ENCODE measurements at regions not wholly inside any gene's neighbourhood (a gene's known extent, or its start where the extent isn't known, plus 50 kb on each side); places are given as distances from the start of the nearest gene placed in this dataset.
A peak's percentile ranks its signal among the peaks of the same experiment; 100 is the strongest.
"Not testable (repeated sequence)": the region's sequence is repeated elsewhere in the genome, so short reads cannot be mapped to it uniquely, and the experiment has no call there.

DNA sequence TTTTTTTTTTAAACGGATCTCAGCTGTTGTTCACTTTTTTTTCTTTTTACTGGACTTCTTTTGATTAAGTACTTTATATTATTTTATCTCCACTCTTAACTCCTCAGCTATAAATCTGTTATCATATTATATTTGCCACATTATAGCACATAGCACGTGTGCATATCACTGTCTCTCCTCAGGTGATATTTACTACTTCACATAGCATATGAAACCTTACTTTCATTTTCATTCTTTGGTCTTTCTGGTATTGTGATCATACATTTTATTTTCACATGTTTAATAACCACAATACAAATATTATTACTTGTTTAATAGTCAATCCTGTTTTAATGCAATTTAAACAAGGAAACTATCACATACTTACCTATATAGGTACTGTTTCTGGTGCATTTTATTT, 993.1 kb upstream of the TMEFF2 start:
- DNase-seq = no peak

DNA sequence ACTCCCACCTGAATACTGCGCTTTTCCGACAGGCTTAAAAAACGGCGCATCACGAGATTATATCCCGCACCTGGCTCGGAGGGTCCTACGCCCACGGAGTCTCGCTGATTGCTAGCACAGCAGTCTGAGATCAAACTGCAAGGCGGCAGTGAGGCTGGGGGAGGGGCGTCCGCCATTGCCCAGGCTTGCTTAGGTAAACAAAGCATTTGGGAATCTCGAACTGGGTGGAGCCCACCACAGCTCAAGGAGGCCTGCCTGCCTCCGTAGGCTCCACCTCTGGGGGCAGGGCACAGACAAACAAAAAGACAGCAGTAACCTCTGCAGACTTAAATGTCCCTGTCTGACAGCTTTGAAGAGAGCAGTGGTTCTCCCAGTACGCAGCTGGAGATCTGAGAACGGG, 976.2 kb upstream of the TMEFF2 start:
- DNase-seq = not testable (repeated sequence)

DNA sequence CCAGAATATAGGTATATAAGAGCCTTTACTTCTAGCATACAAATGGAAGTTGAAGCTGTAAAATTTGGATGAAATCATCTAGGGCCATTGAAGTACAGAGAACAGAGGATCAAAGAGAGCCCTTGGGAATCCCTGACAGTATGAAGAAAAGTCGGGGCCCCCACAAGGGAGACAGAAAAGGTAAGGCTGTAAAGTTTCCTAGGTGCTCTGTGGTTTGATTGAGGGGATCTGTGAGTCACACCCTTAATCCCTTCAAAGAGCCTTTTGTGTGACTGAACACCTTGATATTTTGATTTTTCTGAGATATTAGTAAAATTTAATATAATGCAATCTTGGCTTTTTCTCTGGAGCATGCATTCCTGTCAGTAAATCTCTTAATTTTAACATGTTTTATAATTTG, 961.7 kb upstream of the TMEFF2 start:
- no peak for DNase-seq

DNA sequence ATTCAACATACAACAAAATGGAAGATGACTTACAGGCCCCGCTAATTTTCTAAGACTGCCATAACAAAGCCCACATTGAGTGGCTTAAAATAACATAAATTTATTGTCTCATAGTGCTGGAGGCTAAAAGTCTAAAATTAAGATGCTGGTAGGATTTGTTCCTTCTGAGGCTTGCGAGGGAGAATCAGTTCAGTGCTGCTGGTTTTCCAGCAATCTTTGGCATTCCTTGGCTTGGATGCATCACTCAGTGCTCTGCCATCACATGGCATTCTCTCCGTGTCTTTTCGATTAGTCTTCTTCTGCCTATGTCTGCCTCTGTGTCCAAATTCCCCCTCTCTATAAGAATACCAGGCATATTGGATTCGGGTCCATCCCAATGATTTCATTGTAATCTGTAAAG, 959.3 kb upstream of the TMEFF2 start:
- DNase-seq = no peak

DNA sequence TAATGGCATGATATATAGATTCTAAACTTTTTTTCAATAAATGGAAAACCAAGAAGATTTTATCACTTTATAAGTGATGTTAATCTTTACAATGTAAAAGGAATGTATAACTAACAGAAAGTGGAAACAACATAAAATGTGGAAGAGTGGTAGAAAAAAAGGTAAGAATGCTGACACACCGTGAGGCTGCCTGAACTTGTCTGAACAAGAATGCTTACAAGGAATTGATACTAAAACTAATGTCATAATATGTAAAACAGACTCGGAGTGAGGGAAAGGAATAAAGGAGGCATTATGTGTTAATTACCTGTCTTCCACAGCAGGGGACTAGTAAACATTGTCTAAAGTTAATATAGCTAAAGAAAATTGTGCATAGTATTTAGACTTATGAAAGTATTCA, 958.8 kb upstream of the TMEFF2 start:
- DNase-seq = no peak

DNA sequence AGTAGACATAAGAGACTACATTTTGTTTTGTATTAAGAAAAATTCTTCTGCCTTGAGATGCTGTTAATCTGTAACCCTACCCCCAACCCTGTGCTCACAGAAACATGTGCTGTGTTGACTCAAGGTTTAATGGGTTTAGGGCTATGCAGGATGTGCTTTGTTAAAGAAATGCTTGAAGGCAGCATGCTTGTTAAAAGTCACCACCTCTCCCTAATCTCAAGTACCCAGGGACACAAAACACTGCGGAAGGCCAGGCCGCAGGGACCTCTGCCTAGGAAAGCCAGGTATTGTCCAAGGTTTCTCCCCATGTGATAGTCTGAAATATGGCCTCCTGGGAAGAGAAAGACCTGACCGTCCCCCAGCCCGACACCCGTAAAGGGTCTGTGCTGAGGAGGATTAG, 947.7 kb upstream of the TMEFF2 start:
- DNase-seq = not testable (repeated sequence)

DNA sequence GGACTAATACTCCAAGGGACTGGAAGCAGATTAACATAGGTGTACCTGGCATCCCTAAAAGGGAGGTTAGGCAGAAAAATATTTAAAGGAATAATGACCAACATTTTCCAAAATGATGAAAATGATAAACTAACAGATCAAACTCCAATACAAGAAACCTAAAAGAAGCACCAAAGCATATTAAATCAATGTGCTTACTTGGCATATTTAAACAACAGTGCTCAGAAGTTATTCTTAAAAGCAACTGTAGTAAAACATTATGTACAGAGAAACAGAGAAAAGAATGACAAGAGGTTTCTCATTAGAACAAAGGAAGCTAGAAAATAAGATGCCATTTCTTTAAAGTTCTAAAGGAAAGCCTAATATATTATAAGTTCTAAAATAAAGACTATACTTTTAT, 947.3 kb upstream of the TMEFF2 start:
- DNase-seq = no peak

DNA sequence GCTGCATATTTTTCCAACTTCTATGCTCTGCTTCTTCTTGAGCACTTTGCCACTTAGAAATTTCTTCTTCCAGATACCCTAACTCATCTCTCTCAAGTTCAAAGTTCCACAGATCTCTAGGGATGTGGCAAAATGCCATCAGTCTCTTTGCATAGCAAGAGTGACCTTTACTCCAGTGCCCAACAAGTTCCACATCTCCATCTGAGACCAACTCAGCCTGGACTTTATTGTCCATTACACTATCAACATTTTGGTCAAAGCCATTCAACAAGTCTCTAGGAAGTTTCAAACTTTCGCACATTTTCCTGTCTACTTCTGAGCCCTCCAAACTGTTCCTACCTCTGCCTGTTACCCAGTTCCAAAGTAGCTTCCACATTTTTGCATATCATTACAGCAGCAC, 946.2 kb upstream of the TMEFF2 start:
- DNase-seq = not testable (repeated sequence)

DNA sequence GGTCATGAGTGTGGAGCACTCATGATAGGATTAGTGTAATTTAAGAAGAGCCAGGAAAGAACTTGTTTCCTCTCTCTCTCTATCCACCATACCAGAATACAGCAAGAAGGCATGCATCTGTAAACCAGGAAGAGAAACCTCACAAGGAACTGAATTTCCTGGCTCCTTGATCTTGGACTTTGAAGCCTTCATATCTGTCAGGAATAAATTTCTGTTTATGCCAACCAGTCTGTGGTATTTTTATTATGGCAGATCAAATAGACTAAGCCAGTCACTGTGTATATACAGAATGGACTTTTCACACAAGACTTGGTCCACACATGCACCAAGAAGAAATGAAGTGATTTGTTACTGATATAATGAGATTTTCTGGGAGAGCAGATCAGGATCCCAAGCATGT, 930.1 kb upstream of the TMEFF2 start:
- no peak for DNase-seq

DNA sequence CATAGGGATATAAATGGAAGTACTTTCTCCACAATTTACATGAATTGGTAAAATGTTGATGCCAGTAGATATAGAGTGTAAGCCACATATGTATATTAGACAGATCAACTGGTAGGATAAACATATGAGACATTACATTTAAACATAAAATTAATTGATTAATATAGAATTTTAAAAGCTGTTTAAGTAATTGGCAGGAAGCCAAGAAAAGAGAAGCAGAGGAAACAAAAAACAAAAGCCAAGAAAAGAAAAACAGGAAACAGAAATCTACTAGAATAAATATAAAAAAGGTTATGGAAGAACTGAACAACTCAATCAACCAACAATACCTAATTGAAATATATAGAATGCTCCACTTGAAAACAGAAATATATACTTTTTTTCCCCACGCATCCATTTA, 920.1 kb upstream of the TMEFF2 start:
- no peak for DNase-seq

DNA sequence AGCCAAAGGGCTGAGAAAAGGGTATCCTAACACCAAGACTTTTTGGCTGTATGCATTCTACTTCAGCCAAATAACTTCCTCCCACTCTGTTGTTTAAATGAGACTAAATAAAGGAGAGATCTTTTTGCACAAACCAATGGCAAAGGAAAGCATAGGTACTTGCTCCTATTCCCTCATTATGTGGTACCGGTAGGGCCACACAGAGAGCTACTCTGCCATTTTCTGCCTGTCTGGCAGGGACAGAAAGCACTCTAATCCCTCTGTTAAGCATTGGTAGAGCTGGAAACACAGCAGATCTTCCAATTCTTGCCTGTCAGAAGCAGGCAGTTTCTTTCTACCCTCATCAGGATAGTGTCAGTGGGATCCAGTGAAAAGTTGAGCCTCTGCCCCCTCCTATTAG, 918.3 kb upstream of the TMEFF2 start:
- no peak for DNase-seq

DNA sequence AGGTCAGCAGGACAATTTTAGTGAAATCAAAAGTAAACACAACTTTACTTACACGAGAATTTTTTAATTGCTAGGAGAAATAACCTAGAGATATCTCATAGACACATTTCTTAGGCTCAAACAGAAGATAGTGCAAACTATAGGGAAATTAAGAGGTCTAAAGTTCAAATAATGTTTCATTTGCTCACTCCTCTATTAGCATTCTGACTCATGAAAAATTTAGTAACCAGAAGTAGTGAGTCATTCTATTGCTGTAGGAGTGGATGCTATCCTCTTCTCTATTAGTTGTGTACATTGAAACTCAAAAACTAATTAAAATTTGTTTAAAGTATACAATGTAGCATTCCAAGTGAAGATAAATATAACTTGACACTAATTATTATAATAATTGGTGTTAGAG, 908.3 kb upstream of the TMEFF2 start:
- DNase-seq = no peak

DNA sequence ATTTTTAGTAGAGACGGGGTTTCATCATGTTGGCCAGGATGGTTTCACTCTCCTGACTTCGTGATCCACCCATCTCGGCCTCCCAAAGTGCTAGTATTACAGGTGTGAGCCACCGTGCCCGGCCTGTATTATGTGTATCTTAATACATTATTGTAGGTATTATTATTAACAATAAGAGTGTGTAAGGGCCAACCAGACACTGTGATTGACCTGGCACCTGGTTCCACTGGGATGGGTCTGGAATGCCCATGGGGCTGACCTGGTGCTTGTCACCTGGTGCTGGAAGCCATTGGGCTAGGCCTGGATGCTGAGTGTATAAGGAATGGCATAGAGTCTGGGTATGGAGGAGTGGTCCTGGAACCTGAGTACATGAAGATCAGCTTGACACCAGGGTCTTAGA, 906.9 kb upstream of the TMEFF2 start:
- DNase-seq = no peak

DNA sequence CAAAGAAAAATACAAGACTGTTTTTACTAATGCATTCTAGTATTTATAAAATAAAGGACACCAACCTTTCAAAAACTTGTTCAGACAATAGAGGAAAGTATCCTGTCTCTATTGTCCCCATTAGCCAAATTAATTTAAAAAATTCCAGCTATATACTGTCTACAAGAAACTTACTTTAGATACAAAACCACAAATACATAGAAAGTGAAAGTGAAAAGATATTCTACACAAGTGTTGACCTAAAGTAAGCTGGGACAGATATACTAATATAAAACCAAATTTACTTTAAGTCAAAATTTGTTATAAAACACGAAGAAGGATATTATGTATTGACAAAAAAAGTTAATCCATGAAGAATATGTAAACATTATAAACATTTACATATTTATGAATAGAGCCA, 893.3 kb upstream of the TMEFF2 start:
- no peak for DNase-seq

DNA sequence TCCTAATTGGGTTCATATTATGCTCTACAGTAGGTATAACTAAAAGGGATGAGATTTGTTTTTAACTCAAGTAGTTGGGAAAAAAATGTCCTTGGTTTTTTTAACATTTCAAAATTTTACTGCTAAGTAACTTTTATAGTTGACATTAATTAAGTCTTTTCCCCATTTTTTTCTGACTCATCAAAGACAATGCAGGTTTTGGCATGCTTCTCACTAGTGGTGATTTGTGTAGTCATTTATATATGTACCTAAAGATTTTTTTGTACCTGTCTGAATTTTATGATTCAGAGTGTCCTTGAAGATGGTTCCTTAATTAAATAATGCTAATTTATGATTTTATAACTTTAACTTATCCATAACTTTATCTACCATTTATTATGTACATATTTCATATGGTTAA, 882.3 kb upstream of the TMEFF2 start:
- no peak for DNase-seq

DNA sequence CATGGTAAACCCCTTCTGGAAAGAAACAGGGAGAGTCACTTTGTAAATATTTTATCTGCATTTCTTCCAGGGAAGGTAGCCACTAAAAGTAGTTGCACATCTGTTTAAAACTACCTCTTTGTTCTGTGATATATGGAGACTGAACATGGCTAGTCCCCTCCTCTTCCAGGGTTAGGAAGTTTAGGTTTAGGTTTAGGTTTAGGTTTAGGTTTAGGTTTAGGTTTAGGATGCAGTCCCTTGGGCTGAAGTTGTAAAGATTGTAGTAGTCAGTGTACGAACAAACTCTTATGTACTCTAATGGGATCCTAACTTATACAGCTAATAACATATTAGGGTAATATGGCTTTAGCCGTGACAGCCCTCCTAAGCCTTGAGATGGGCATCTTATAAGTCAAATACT, 880.2 kb upstream of the TMEFF2 start:
- DNase-seq = no peak

DNA sequence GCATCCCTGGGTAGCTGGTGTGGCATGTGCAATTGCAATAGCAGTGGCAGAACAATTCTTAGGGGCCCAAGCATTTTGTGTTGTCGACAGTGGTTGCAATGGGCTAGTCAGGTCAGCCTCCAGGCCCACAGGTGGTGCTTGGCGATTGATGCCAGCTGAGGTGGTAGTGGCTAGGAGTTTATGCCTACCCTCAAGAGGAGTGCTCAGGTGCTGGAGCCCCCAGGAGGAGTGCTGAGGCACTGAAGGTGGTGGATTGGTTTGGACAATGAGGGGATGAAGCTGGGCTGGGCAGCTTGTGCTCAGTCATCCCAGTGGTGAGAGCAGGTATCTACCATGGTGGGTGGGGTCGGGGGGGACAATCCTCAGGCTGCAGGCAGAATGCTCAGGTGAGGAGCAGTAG, 877.9 kb upstream of the TMEFF2 start:
- no peak for DNase-seq

DNA sequence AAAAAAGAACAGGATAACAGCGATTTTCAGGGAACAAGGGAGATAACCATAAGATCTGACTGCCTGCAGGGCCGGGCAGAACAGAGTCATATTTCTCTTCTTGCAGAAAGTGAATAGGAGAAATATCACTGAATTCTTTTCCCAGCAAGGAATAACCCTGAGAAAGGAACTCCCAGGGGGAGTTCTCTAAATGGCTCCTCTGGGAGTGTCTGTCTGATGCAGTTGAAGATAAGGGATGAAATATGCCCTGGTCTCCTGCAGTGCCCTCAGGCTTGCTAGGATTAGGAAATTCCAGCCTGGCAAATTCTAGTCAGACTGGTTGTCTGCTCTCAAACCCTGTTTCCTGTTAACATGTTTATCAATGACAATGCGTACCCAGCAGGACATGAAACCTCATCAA, 830.8 kb upstream of the TMEFF2 start:
- DNase-seq = not testable (repeated sequence)

DNA sequence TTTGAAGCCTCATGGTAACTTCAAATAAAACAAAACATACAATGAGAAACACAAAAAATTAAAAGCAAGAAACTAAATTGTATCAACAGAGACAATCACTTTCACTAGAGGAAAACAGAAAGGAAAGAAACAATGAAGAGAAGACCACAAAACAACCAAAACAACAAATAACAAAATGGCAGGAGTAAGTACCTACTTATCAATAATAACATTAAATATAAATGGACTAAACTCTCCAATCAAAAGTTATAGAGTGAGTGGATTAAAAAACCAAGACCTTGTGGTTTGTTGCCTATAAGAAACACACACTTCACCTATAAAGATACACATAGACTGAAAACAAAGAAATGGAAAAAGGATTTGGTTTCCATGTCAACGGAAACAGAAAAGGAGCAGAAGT, 830.1 kb upstream of the TMEFF2 start:
- no peak for DNase-seq

DNA sequence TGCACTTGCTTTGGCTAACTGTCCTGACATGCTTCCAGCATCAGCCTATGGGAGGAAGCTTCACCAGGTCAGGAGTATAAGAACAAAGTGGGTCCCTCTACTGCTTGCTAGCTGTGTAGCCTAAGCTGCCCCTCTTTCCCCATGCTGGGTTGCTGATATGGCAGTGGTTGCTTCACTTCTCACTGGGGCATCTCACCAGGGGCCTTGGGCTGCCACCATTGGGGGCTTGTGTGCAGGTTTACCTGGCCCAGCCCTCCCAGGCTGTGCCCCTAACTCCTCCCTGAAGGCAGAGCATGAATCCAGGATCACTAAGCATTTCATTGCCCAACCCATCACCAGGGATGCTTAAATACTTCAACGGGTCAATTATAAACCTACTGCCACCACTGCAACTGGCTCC, 817.1 kb upstream of the TMEFF2 start:
- DNase-seq = no peak

DNA sequence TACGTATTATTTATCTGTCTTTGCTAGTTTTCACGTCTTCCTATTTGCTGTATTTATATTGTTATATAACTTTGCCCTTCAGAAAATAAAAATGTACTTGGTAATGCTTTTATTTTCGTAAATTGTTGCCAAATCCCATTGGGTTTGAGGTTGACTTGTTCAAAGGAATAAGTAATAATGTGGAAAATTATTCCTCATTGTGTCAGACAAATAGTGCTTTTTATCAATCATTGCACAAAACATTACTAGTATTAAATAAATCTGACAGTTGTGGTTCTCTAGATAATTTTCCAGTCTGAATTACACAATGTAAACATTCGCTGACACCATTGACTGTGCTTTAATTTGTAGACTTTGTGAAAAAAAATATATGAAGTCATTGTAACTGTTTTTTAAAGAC, 798.3 kb upstream of the TMEFF2 start:
- DNase-seq = no peak

DNA sequence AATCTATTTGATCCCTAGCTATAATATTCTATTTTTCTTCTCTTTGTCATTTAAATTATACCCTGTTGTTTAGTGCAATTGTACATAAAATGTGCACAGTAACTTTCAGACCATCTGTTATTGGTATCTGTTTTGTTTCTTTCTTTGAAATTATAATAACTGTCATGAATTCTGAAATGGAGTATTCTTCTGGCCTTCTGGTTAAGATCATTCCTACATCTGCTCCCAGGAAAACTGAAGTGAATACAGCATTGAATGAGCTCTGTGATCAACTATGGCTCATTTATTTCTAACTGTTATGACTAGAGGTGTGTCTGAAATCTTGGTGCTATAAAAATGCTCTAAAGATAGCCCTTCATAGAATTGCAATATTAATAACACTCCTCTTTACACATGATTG, 788.4 kb upstream of the TMEFF2 start:
- no peak for DNase-seq

DNA sequence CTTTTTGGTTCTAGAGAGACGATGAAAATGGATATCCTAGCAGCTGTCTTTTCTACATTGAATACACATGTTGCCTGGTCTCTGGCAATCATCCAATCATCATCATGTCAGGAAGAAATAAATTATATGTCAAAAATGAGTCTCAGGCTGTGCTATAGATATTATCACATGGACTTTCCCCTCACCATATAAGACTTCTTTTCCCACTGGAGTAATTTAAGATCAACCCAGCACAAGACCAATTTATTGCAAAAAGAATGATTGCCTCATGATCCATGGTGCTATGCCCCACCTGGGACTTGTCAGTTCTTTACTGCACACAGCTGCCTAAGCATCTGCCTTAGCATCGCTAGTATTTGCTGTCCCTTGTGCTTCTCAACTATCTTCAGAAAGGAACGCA, 783.7 kb upstream of the TMEFF2 start:
- DNase-seq = peak; percentile 76 to 78

DNA sequence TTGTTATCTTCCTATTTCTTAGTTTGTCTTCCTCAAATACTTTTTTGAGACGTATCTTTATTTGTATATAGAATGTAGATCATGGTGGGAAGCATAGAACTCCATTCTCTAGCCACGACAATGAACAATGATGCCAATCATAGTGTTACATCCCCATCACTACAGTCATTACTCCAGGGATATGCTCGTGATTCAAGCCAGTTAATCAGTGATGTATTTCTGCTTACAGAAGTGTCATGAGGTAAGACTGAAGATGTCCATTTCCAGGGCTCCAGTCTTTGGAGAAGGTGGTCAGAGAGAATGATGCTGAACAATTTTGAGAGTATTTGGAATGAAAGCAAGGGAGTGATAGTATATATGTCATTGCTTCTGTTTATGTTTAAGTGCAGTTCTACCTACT, 777.2 kb upstream of the TMEFF2 start:
- no peak for DNase-seq

DNA sequence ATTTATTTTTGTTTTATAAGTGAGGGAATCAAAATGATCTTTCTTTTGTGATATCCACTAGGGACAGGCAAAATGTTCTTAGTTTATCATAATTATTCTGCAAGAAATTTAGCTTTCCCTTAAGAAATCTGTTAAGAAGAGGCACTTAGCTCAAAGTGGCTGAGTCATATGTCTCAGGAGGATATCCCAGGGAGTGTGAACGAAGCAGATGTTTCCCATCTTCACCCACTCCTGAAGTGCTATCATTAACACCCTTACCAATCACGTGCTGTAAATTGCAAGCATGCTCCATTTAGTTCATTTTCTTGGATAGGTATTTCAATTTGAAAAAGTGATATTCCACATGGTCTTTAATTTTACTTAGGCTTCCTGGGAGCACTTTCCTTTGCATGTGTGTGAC, 774.3 kb upstream of the TMEFF2 start:
- no peak for DNase-seq

DNA sequence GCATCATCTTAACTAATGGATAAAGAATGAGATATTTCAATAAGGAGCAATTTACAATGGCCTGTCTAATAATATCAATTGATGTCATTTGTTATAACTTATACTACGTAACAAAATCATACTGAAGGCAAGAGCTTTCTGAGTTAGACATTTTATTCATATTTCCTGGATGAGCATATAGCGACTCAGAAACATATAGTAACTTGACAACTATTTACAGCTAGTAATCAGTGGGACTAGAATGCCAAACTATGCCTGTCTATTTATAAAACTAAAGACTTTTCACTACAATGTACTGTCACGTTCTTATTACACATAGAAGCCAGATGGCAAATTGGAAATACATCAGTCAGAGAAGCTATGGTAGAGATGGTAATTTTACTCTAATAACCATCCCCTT, 766.2 kb upstream of the TMEFF2 start:
- no peak for DNase-seq

Data from SHP77 (cell line).